ENCODE measurements at regions not wholly inside any gene's neighbourhood (a gene's known extent, or its start where the extent isn't known, plus 50 kb on each side); places are given as distances from the start of the nearest gene placed in this dataset.

DNA sequence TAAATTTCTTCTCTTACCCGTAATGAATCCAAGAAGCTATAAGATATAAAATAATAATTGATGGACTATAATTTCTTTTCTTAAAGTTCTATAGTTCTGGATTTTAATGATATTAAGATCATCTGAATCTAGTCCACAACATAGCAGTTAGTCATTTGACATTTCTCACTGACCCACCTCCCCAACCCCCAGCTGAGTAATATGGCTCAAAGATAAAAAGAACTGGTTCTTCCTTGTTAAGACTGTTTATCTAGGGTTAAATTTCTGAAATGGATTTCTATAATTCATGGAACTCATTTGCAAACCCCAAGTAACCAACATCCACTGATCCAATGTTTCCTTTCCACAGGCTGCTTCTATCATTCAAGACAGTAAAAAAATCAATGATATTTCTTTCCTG is 133.9 kb upstream of the SOX9 start:
- Histone ChIP-seq H3K27ac (ENCODE audit: insufficient read depth, low read depth, low read length) (no peak overlapping the region), H3K9me3 (replicated peaks; ENCODE audit: control insufficient read depth, insufficient read depth, low read length) (no peaks in the 10 kb centered on the region), H3K4me2 (ENCODE audit: insufficient read depth, low read length) (no peak overlapping the region), H3K79me2 (ENCODE audit: control insufficient read depth, insufficient read depth, low read length) (no peaks in the 10 kb centered on the region), H2AFZ (ENCODE audit: low read depth, low read length) (no peak overlapping the region), H3K9ac (replicated peaks; ENCODE audit: extremely low read depth, insufficient read depth, low read length) (no peak overlapping the region), H3K4me3 (replicated peaks in 1 of 3; ENCODE audit: insufficient read depth in 1 of 3, low read depth in 1 of 3, low read length in 3 of 3) (no peak overlapping the region), H3K9me1 (replicated peaks; ENCODE audit: control insufficient read depth, extremely low read depth, insufficient read depth, low read length) (no peaks in the 10 kb centered on the region), H3K36me3 (ENCODE audit: control insufficient read depth in 2 of 2, extremely low read depth in 1 of 2, insufficient read depth in 2 of 2, low read length in 2 of 2) (no peaks in the 10 kb centered on the region), H4K20me1 (replicated peaks; ENCODE audit: control insufficient read depth, extremely low read depth, insufficient read depth, low read length) (no peaks in the 10 kb centered on the region), H3K27me3 (ENCODE audit: control insufficient read depth in 2 of 2, insufficient read depth in 2 of 2, low read length in 2 of 2) (no peaks in the 10 kb centered on the region), H3K4me1 (ENCODE audit: control insufficient read depth, extremely low read depth, insufficient read depth, low read length) (no peaks in the 10 kb centered on the region)
- no peak for FAIRE-seq
- DNase-seq (ENCODE audit: low read depth, low spot score): no peak
- ChIA-PET CTCF (no interaction called here), POLR2A (no interaction called here)
- no TSS peak for BruUV-seq (replicated peaks)
- intact Hi-C loops (cut with micrococcal nuclease): no loop called here
- no peak for TF ChIP-seq MYC (IDR thresholded peaks at IDR 0.05; ENCODE audit: low read depth, low read length)
- TF ChIP-seq POLR2AphosphoS5 (IDR thresholded peaks at IDR 0.05; ENCODE audit: insufficient read depth, low read depth, low read length): no peak
- no peak for TF ChIP-seq GATA2 (IDR thresholded peaks at IDR 0.05; ENCODE audit: insufficient read depth, insufficient read length, low read depth, low read length)
- TF ChIP-seq, protein P1, sequence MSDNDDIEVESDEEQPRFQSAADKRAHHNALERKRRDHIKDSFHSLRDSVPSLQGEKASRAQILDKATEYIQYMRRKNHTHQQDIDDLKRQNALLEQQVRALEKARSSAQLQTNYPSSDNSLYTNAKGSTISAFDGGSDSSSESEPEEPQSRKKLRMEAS (IDR thresholded peaks at IDR 0.05; ENCODE audit: insufficient read depth, insufficient read length): no peak
- no peak for TF ChIP-seq EZH2 (IDR thresholded peaks at IDR 0.05; ENCODE audit: borderline replicate concordance, low read depth, low read length, severe bottlenecking)
- TF ChIP-seq FOS (IDR thresholded peaks at IDR 0.05; ENCODE audit: borderline replicate concordance, insufficient read depth, low read length): no peak
- TF ChIP-seq JUN (IDR thresholded peaks at IDR 0.05; ENCODE audit: borderline replicate concordance, insufficient read depth, insufficient read length, low read depth): no peak
- TF ChIP-seq, protein P2, sequence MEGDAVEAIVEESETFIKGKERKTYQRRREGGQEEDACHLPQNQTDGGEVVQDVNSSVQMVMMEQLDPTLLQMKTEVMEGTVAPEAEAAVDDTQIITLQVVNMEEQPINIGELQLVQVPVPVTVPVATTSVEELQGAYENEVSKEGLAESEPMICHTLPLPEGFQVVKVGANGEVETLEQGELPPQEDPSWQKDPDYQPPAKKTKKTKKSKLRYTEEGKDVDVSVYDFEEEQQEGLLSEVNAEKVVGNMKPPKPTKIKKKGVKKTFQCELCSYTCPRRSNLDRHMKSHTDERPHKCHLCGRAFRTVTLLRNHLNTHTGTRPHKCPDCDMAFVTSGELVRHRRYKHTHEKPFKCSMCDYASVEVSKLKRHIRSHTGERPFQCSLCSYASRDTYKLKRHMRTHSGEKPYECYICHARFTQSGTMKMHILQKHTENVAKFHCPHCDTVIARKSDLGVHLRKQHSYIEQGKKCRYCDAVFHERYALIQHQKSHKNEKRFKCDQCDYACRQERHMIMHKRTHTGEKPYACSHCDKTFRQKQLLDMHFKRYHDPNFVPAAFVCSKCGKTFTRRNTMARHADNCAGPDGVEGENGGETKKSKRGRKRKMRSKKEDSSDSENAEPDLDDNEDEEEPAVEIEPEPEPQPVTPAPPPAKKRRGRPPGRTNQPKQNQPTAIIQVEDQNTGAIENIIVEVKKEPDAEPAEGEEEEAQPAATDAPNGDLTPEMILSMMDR (IDR thresholded peaks at IDR 0.05; ENCODE audit: extremely low read depth in 1 of 2, insufficient read depth in 1 of 2, low read depth in 1 of 2, low read length in 2 of 2): no peak
- TF ChIP-seq POLR2A (IDR thresholded peaks at IDR 0.05; ENCODE audit: low read depth, low read length): no peak
- dilution Hi-C loops (cut with MboI; ENCODE audit: extremely low pct_ligation_motif_present, low sequenced_read_pairs): no loop called here

All from endothelial cell of umbilical vein (primary cell).